HCT116 (cell line): ENCODE measurements at regions not wholly inside any gene's neighbourhood (a gene's known extent, or its start where the extent isn't known, plus 50 kb on each side); places are given as distances from the start of the nearest gene placed in this dataset.

Experiments used
- ATAC-seq: fragments of 200-7000 bp; cut with Tn5 transposase; 2 replicates; pipeline ENCODE4 v1.9.1; 2020; ENCODE audit warnings: mild to moderate bottlenecking, moderate library complexity
- BruUV-seq: library from RNA; stranded (reverse); fragments of 400-500 nt; replicated peaks from 2 replicates; lab custom pipeline; 2021; lab: Mats Ljungman, UMichigan
- CTCF ChIA-PET: fragments of 300-600 bp; sonication (Branson Sonifier 250); formaldehyde crosslinking; loops from one replicate; lab custom pipeline; 2021; ENCODE audit warnings: antibody characterized with exemption; lab: Charles Lee
- POLR2A ChIA-PET: fragments of 300-600, 350-600 bp; sonication (Branson Sonifier 250); formaldehyde crosslinking; loops from one replicate; lab custom pipeline; 2021; ENCODE audit warnings: antibody characterized with exemption; lab: Charles Lee
- RAD21 ChIA-PET, 2 experiments: fragments of 300-600 bp; sonication (Branson Sonifier 250); formaldehyde crosslinking; loops; one replicate each; lab custom pipeline; 2023; ENCODE audit warnings: low total read pairs in 2 of 2; ENCODE audit not compliant: uncharacterized antibody in 2 of 2, unreplicated experiment in 2 of 2, low non-redundant PET in 1 of 2; lab: Charles Lee
- DNase-seq: peaks from one replicate; pipeline ENCODE4 v3.0.0-alpha.2; 2010; ENCODE audit warnings: low read depth, low spot score
- H2AFZ ChIP-seq: fragments of 200-600 bp; shearing (Covaris generic), sonication (generic); 2 replicates; pipeline ENCODE4 v1.6.1; 2017; ENCODE audit warnings: low read depth, mixed run types, mixed read lengths, antibody characterized with exemption, low read length; ENCODE audit not compliant: poor library complexity, severe bottlenecking
- H3K27ac ChIP-seq: 2 replicates; pipeline ENCODE4 v1.5.1; 2012; ENCODE audit warnings: low read depth, low read length
- H3K27me3 ChIP-seq: fragments of 200-600 bp; sonication (generic); 2 replicates; pipeline ENCODE4 v1.6.1; 2016; ENCODE audit warnings: mixed run types, low read length, mixed read lengths; ENCODE audit not compliant: insufficient read depth
- H3K36me3 ChIP-seq, 2 experiments: fragments of 200-500 bp in 1 of 2; fragments of 200-600 bp in 1 of 2; sonication (Bioruptor generic) in 1 of 2; sonication (generic) in 1 of 2; 2 replicates each; pipeline versions ENCODE4 v1.5.1 to v1.6.1; 2014 to 2016; ENCODE audit warnings: low read length in 2 of 2, inconsistent platforms in 1 of 2, mixed read lengths in 1 of 2, mixed run types in 1 of 2; ENCODE audit not compliant: insufficient read depth in 2 of 2, control insufficient read depth in 1 of 2
- H3K4me1 ChIP-seq, 2 experiments: fragments of 200-600 bp in 1 of 2; sonication (generic) in 1 of 2; 2 replicates each; pipeline versions ENCODE4 v1.5.1 to v1.6.1; 2012 to 2017; ENCODE audit warnings: low read length in 2 of 2, inconsistent platforms in 1 of 2, mild to moderate bottlenecking in 1 of 2, mixed read lengths in 1 of 2, mixed run types in 1 of 2, moderate library complexity in 1 of 2; ENCODE audit not compliant: insufficient read depth in 2 of 2, control insufficient read depth in 1 of 2
- H3K4me2 ChIP-seq: fragments of 200-600 bp; sonication (generic); 2 replicates; pipeline ENCODE4 v1.6.1; 2017; ENCODE audit warnings: mixed run types, low read length, mixed read lengths
- H3K4me3 ChIP-seq, 2 experiments: fragments of 200-600 bp in 1 of 2; sonication (generic) in 1 of 2; replicated peaks in 1 of 2; 2 replicates each; pipeline ENCODE4 v1.5.1; 2011 to 2016; ENCODE audit warnings: low read length in 2 of 2, control low read depth in 1 of 2, low read depth in 1 of 2, mild to moderate bottlenecking in 1 of 2, mixed read lengths in 1 of 2, mixed run types in 1 of 2
- H3K79me2 ChIP-seq: fragments of 200-600 bp; sonication (generic); 2 replicates; pipeline ENCODE4 v1.6.1; 2017; ENCODE audit warnings: mild to moderate bottlenecking, mixed run types, low read length, moderate library complexity, mixed read lengths; ENCODE audit not compliant: insufficient read depth
- H3K9ac ChIP-seq: fragments of 200-600 bp; sonication (generic); 2 replicates; pipeline ENCODE4 v1.6.1; 2016; ENCODE audit warnings: low read length, mixed read lengths
- H3K9me2 ChIP-seq: fragments of 200-600 bp; sonication (generic), shearing (Covaris generic); 2 replicates; pipeline ENCODE4 v1.6.1; 2017; ENCODE audit warnings: mixed run types, mild to moderate bottlenecking, moderate library complexity; ENCODE audit not compliant: insufficient read depth
- H3K9me3 ChIP-seq, 2 experiments: fragments of 200-500 bp in 1 of 2; fragments of 200-600 bp in 1 of 2; sonication (Bioruptor generic) in 1 of 2; sonication (generic) in 1 of 2; 2 replicates each; pipeline ENCODE4 v1.6.1; 2014 to 2017; ENCODE audit warnings: low read length in 2 of 2, mixed read lengths in 2 of 2, inconsistent platforms in 1 of 2, low read depth in 1 of 2, mild to moderate bottlenecking in 1 of 2, mixed run types in 1 of 2, moderate library complexity in 1 of 2; ENCODE audit not compliant: control insufficient read depth in 1 of 2, insufficient read depth in 1 of 2
- H4K20me1 ChIP-seq: fragments of 200-600 bp; sonication (generic), shearing (Covaris generic); 2 replicates; pipeline ENCODE4 v1.6.1; 2017; ENCODE audit warnings: mixed run types, mild to moderate bottlenecking, moderate library complexity; ENCODE audit not compliant: insufficient read depth
- CEBPB ChIP-seq: IDR thresholded peaks from 2 replicates; pipeline ENCODE4 v1.6.1; 2012; ENCODE audit warnings: low read depth
- EZH2 ChIP-seq: fragments of 200-600 bp; sonication (generic); IDR thresholded peaks from 2 replicates; pipeline ENCODE4 v1.6.1; 2017; ENCODE audit warnings: antibody characterized with exemption, mixed run types
- POLR2A ChIP-seq: IDR thresholded peaks from 2 replicates; pipeline ENCODE4 v1.7.0; 2011; ENCODE audit warnings: borderline replicate concordance; ENCODE audit not compliant: insufficient read depth, insufficient read length; ENCODE audit errors: extremely low read depth
- RAD21 ChIP-seq: IDR thresholded peaks from 2 replicates; pipeline ENCODE4 v1.6.1; 2012; ENCODE audit warnings: low read depth, mild to moderate bottlenecking
- SIN3A ChIP-seq: IDR thresholded peaks from 2 replicates; pipeline ENCODE4 v1.6.1; 2012; ENCODE audit warnings: low read depth
- SP1 ChIP-seq: IDR thresholded peaks from 2 replicates; pipeline ENCODE4 v1.6.1; 2012; ENCODE audit warnings: low read depth
- ZFX ChIP-seq: fragments of 450-650 bp; IDR thresholded peaks from 2 replicates; pipeline ENCODE4 v1.6.1; 2017
- intact Hi-C: fragments of 100-400 bp; cut with micrococcal nuclease; formaldehyde crosslinking; loops from 2 replicates; pipeline ENCODE4 v1.10.0; 2022
- TF ChIP-seq, protein P1 (sequence below): IDR thresholded peaks from 2 replicates; pipeline ENCODE4 v1.6.1; 2012

DNA sequence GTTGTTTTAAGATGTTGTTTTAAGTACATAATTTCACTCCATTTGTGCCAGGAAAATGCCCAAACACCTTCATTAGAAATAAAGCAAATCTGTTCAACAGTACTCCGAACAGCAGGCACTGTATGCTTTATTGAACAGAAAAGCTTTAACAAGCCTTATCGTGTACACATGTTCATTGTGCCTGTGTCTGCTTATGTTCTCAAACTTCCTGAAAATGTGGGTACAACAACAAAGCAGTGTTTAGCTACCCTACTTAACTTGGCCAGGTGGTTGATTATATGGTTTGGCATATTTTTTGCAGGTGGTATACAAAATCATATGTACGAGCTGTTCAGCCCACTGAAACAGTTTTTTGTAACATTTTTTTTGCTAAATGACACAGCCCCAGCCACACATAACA lies 718.0 kb downstream of the DACH1 start:
- RAD21 ChIA-PET: no interaction called here
- ATAC-seq (no peak), DNase-seq (no peak)
- Histone ChIP-seq H3K9me2 (no peaks in the 10 kb centered on the region), H3K27me3 (no peaks in the 10 kb centered on the region), H3K79me2 (no peaks in the 10 kb centered on the region), H3K9ac (no peak overlapping the region), H3K4me2 (no peak overlapping the region), H3K4me1 (no peaks in the 10 kb centered on the region), H2AFZ (no peak overlapping the region), H3K27ac (no peak overlapping the region), H3K36me3 (no peaks in the 10 kb centered on the region), H3K9me3 (no peaks in the 10 kb centered on the region), H3K4me3 (no peak overlapping the region), H4K20me1 (no peaks in the 10 kb centered on the region)
- no TSS peak for BruUV-seq
- POLR2A ChIA-PET: no interaction called here
- CTCF ChIA-PET: no interaction called here
- intact Hi-C loops: no loop called here
- TF ChIP-seq EZH2: no peak
- no peak for TF ChIP-seq CEBPB
- TF ChIP-seq ZFX: no peak
- no peak for TF ChIP-seq SP1
- TF ChIP-seq RAD21: no peak
- TF ChIP-seq, protein P1, sequence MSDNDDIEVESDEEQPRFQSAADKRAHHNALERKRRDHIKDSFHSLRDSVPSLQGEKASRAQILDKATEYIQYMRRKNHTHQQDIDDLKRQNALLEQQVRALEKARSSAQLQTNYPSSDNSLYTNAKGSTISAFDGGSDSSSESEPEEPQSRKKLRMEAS: no peak

DNA sequence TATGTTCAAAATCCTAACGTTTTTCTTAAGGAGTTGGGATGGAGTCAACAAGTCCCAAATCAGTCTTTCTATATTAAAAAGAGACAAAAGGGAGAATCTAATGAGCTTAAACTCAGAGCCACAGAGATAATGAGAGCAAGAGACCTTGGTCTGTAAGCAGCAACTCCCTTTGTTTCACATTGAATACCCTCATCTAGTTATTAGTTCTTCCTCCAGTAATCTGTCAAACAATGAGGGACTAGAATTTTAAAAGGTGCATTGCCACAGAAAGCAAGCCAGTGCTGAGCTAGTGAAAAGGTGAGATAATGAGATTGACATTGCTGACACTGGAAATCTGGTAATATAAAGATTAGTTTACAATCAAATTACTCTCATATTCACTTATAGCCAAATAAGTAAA lies 718.6 kb downstream of the DACH1 start:
- no peaks in the 10 kb centered on the region for H3K36me3 ChIP-seq
- no peak overlapping the region for H3K4me3 ChIP-seq
- no peaks in the 10 kb centered on the region for H3K9me3 ChIP-seq
- DNase-seq (no peak), ATAC-seq (no peak)
- BruUV-seq: no TSS peak
- no peak overlapping the region for H3K4me2 ChIP-seq
- no peak overlapping the region for H3K27ac ChIP-seq
- TF ChIP-seq POLR2A (no peak), EZH2 (no peak), SIN3A (no peak), RAD21 (no peak)
- H4K20me1 ChIP-seq: no peaks in the 10 kb centered on the region
- H3K4me1 ChIP-seq: no peaks in the 10 kb centered on the region
- ChIA-PET POLR2A (no interaction called here), CTCF (no interaction called here), RAD21 (no interaction called here)
- intact Hi-C loops: no loop called here
- no peak overlapping the region for H2AFZ ChIP-seq
- H3K9me2 ChIP-seq: no peaks in the 10 kb centered on the region
- no peaks in the 10 kb centered on the region for H3K79me2 ChIP-seq
- no peak overlapping the region for H3K9ac ChIP-seq
- H3K27me3 ChIP-seq: no peaks in the 10 kb centered on the region
